Panc1 (cell line): ENCODE measurements at regions not wholly inside any gene's neighbourhood (a gene's known extent, or its start where the extent isn't known, plus 50 kb on each side); places are given as distances from the start of the nearest gene placed in this dataset.

Source experiments
- ATAC-seq: fragments of 200-7000 bp; cut with Tn5 transposase; 2 replicates; pipeline ENCODE4 v1.9.1; 2020; ENCODE audit warnings: mild to moderate bottlenecking, moderate library complexity
- BruUV-seq: library from RNA; stranded (reverse); fragments of 400-500 nt; replicated peaks from 2 replicates; lab custom pipeline; 2021; lab: Mats Ljungman, UMichigan
- CTCF ChIA-PET: fragments of 300-600 bp; sonication (Branson Sonifier 250); formaldehyde crosslinking; loops from one replicate; lab custom pipeline; 2022; ENCODE audit warnings: antibody characterized with exemption; lab: Charles Lee
- POLR2A ChIA-PET: fragments of 300-600 bp; sonication (Branson Sonifier 250); formaldehyde crosslinking; loops from one replicate; lab custom pipeline; 2022; ENCODE audit warnings: antibody characterized with exemption; lab: Charles Lee
- DNase-seq: peaks from one replicate; pipeline ENCODE4 v3.0.0-alpha.2; 2010; ENCODE audit warnings: low read depth, low spot score
- H3K27ac ChIP-seq: 2 replicates; pipeline ENCODE4 v1.5.1; 2011; ENCODE audit warnings: mild to moderate bottlenecking, low read length, inconsistent platforms
- H3K27me3 ChIP-seq: fragments of 200-500 bp; sonication (Bioruptor generic); 2 replicates; pipeline ENCODE4 v1.6.0; 2014; ENCODE audit warnings: low read length, inconsistent platforms; ENCODE audit not compliant: control insufficient read depth, insufficient read depth
- H3K36me3 ChIP-seq: fragments of 200-500 bp; sonication (Bioruptor generic); 2 replicates; pipeline ENCODE4 v1.5.1; 2014; ENCODE audit warnings: inconsistent platforms, mild to moderate bottlenecking, low read length, moderate library complexity; ENCODE audit not compliant: control insufficient read depth, insufficient read depth
- H3K4me1 ChIP-seq: 2 replicates; pipeline ENCODE4 v1.5.1; 2011; ENCODE audit warnings: inconsistent platforms, mild to moderate bottlenecking, low read length, moderate library complexity; ENCODE audit not compliant: control insufficient read depth, insufficient read depth
- H3K4me3 ChIP-seq, 2 experiments: 2 replicates each; pipeline ENCODE4 v1.5.1; 2011 to 2012; ENCODE audit warnings: low read depth in 2 of 2, low read length in 2 of 2, mild to moderate bottlenecking in 2 of 2, inconsistent platforms in 1 of 2, moderate library complexity in 1 of 2
- H3K9me3 ChIP-seq: fragments of 200-500 bp; sonication (Bioruptor generic); 2 replicates; pipeline ENCODE4 v1.5.1; 2014; ENCODE audit warnings: low read depth, mild to moderate bottlenecking, inconsistent platforms, low read length, moderate library complexity; ENCODE audit not compliant: control insufficient read depth, insufficient read depth
- CTCF ChIP-seq: fragments of 450-650 bp; IDR thresholded peaks from 2 replicates; pipeline ENCODE4 v1.5.1; 2017; ENCODE audit warnings: mild to moderate bottlenecking
- POLR2AphosphoS5 ChIP-seq: IDR thresholded peaks from 2 replicates; pipeline ENCODE4 v1.6.1; 2012; ENCODE audit warnings: mild to moderate bottlenecking, low read depth, low read length, moderate library complexity
- REST ChIP-seq, 2 experiments: IDR thresholded peaks; 2 replicates each; pipeline ENCODE4 v1.6.1; 2011 to 2012; ENCODE audit warnings: low read depth in 2 of 2, control low read depth in 1 of 2, low read length in 1 of 2, mild to moderate bottlenecking in 1 of 2, moderate library complexity in 1 of 2; ENCODE audit not compliant: insufficient read depth in 1 of 2
- SIN3A ChIP-seq: IDR thresholded peaks from 2 replicates; pipeline ENCODE4 v1.6.1; 2012; ENCODE audit warnings: low read depth, mild to moderate bottlenecking, low read length, moderate library complexity, borderline replicate concordance; ENCODE audit not compliant: insufficient read depth
- TCF7L2 ChIP-seq: IDR thresholded peaks from 2 replicates; pipeline ENCODE4 v1.6.1; 2011; ENCODE audit warnings: mild to moderate bottlenecking, low read depth, low read length, inconsistent platforms
- in situ Hi-C: cut with HindIII; loops from 2 replicates; pipeline ENCODE4 v1.10.0; 2016; ENCODE audit warnings: low sequenced_read_pairs, low pct_unique_long_range_greater_than_20kb
- intact Hi-C: fragments of 100-400 bp; cut with micrococcal nuclease; formaldehyde crosslinking; loops from one replicate; pipeline ENCODE4 v1.10.0; 2022; ENCODE audit not compliant: unreplicated experiment

GRCh38 chr6:74860456-74860855, 345.4 kb downstream of the COL12A1 start:
- no peaks in the 10 kb centered on the region; the same call in 1 of the 2 replicates for H3K27me3 ChIP-seq
- DNase-seq (no peak), ATAC-seq (no peak)
- no peak overlapping the region for H3K27ac ChIP-seq
- intact Hi-C loops (no loop called here), in situ Hi-C loops (no loop called here)
- CTCF ChIA-PET, result no interaction called here
- TF ChIP-seq CTCF (no peak), POLR2AphosphoS5 (no peak), REST (IDR thresholded peaks at IDR 0.05; ENCODE audit: insufficient read depth in 1 of 2, low read depth in 2 of 2, low read length in 1 of 2) (no peak), TCF7L2 (no peak), SIN3A (no peak)
- H3K36me3 ChIP-seq, result no peaks in the 10 kb centered on the region
- no peak overlapping the region for H3K4me3 ChIP-seq
- POLR2A ChIA-PET, result no interaction called here
- no peaks in the 10 kb centered on the region for H3K4me1 ChIP-seq
- no peaks in the 10 kb centered on the region for H3K9me3 ChIP-seq
- no TSS peak for BruUV-seq

GRCh38 chr6:74857157-74857556, 348.7 kb downstream of the COL12A1 start:
- Histone ChIP-seq H3K4me1 (no peaks in the 10 kb centered on the region), H3K27ac (no peak overlapping the region), H3K27me3 (no peaks in the 10 kb centered on the region), H3K36me3 (no peaks in the 10 kb centered on the region), H3K4me3 (no peak overlapping the region), H3K9me3 (no peaks in the 10 kb centered on the region)
- no TSS peak for BruUV-seq
- intact Hi-C loops, result no loop called here
- ChIA-PET POLR2A (no interaction called here), CTCF (no interaction called here)
- in situ Hi-C loops, result no loop called here
- DNase-seq (no peak), ATAC-seq (no peak)
- TF ChIP-seq TCF7L2 (no peak), SIN3A (no peak)

- intact Hi-C loops (no loop called here), in situ Hi-C loops (no loop called here)
- TF ChIP-seq REST (IDR thresholded peaks at IDR 0.05; ENCODE audit: insufficient read depth in 1 of 2, low read depth in 2 of 2, low read length in 1 of 2), result no peak
- TF ChIP-seq CTCF, result no peak
- TF ChIP-seq POLR2AphosphoS5, result no peak
- no peak for TF ChIP-seq SIN3A
- TF ChIP-seq TCF7L2, result no peak
- BruUV-seq, result no TSS peak
- no peaks in the 10 kb centered on the region for H3K27me3 ChIP-seq
- no peak overlapping the region for H3K4me3 ChIP-seq
- ATAC-seq (no peak), DNase-seq (no peak)
- POLR2A ChIA-PET, result interaction anchor here (0.7 kb wide), 1 partner anchor 68 kb away, joined by 3 read pairs; no protein-coding TSS in a partner anchor
- no peaks in the 10 kb centered on the region for H3K9me3 ChIP-seq
- H3K27ac ChIP-seq, result no peak overlapping the region
- CTCF ChIA-PET, result no interaction called here
- no peaks in the 10 kb centered on the region for H3K4me1 ChIP-seq
- no peaks in the 10 kb centered on the region for H3K36me3 ChIP-seq
These were observed 351.9 kb downstream of the COL12A1 start for GRCh38 chr6:74853991-74854390.
